H1 (cell line): ENCODE measurements at regions not wholly inside any gene's neighbourhood (a gene's known extent, or its start where the extent isn't known, plus 50 kb on each side); places are given as distances from the start of the nearest gene placed in this dataset.

ENCODE experiments used
- CTCF ChIA-PET: fragments of 300-600 bp; sonication (Branson Sonifier 250); formaldehyde crosslinking; loops from one replicate; lab custom pipeline; 2021; ENCODE audit not compliant: partially characterized antibody; lab: Charles Lee
- POLR2A ChIA-PET: fragments of 300-600 bp; sonication (Branson Sonifier 250); formaldehyde crosslinking; loops from one replicate; lab custom pipeline; 2021; ENCODE audit warnings: inconsistent platforms; ENCODE audit not compliant: partially characterized antibody; lab: Charles Lee
- DNase-seq, 2 experiments: peaks; one replicate each; pipeline versions ENCODE4 v3.0.0 to v3.0.0-alpha.2; 2010 to 2022; ENCODE audit warnings: low spot score in 2 of 2, low read depth in 1 of 2, mixed read lengths in 1 of 2
- FAIRE-seq: peaks from 2 replicates; lab custom pipeline; 2011; peaks lifted over from hg19 to GRCh38; lab: Jason Lieb, UNC
- H2AFZ ChIP-seq: 2 replicates; pipeline ENCODE4 v1.8.1; 2012; ENCODE audit warnings: low read length, inconsistent platforms
- H2AK5ac ChIP-seq: 2 replicates; pipeline ENCODE4 v1.6.1; 2013; ENCODE audit warnings: low read depth, low read length
- H2BK120ac ChIP-seq: replicated peaks from 2 replicates; pipeline ENCODE3; 2013; ENCODE audit warnings: low read depth, low read length, inconsistent platforms
- H2BK12ac ChIP-seq: 2 replicates; pipeline ENCODE4 v1.6.1; 2013; ENCODE audit warnings: low read depth, low read length
- H2BK15ac ChIP-seq: 2 replicates; pipeline ENCODE4 v1.6.1; 2013; ENCODE audit warnings: low read length
- H2BK20ac ChIP-seq: 2 replicates; pipeline ENCODE4 v1.6.1; 2013; ENCODE audit warnings: low read length
- H2BK5ac ChIP-seq: 2 replicates; pipeline ENCODE4 v1.6.1; 2013; ENCODE audit warnings: low read depth, low read length
- H3K14ac ChIP-seq: 2 replicates; pipeline ENCODE4 v1.6.1; 2013; ENCODE audit warnings: inconsistent platforms; ENCODE audit not compliant: insufficient read length
- H3K18ac ChIP-seq: 2 replicates; pipeline ENCODE4 v1.6.1; 2013; ENCODE audit warnings: low read length; ENCODE audit errors: extremely low read depth
- H3K23ac ChIP-seq: 2 replicates; pipeline ENCODE4 v1.6.1; 2013; ENCODE audit warnings: inconsistent platforms; ENCODE audit not compliant: insufficient read length
- H3K23me2 ChIP-seq: 2 replicates; pipeline ENCODE4 v1.6.1; 2013; ENCODE audit warnings: low read depth, low read length
- H3K27ac ChIP-seq: 2 replicates; pipeline ENCODE4 v1.6.1; 2011; ENCODE audit warnings: low read depth, low read length, inconsistent platforms
- H3K27me3 ChIP-seq, 4 experiments: replicated peaks in 1 of 4; 1 replicate in 1 of 4; 2 replicates in 3 of 4; pipeline versions ENCODE4 v1.6.1 to v1.8.1; 2011 to 2013; ENCODE audit warnings: low read length in 3 of 4, mild to moderate bottlenecking in 3 of 4, inconsistent platforms in 2 of 4, mixed read lengths in 2 of 4, moderate library complexity in 1 of 4; ENCODE audit not compliant: control insufficient read depth in 3 of 4, insufficient read depth in 3 of 4; ENCODE audit errors: extremely low read depth in 1 of 4
- H3K36me3 ChIP-seq, 4 experiments: 2 replicates each; pipeline versions ENCODE4 v1.6.1 to v1.8.1; 2011 to 2013; ENCODE audit warnings: mild to moderate bottlenecking in 4 of 4, low read length in 3 of 4, moderate library complexity in 2 of 4, control low read depth in 1 of 4, inconsistent platforms in 1 of 4; ENCODE audit not compliant: insufficient read depth in 4 of 4, control insufficient read depth in 2 of 4
- H3K4ac ChIP-seq: replicated peaks from 2 replicates; pipeline ENCODE3; 2013; ENCODE audit warnings: low read length, low read depth, mixed read lengths, inconsistent platforms; ENCODE audit not compliant: insufficient read length
- H3K4me1 ChIP-seq, 4 experiments: replicated peaks in 1 of 4; 1 replicate in 1 of 4; 2 replicates in 3 of 4; pipeline versions ENCODE4 v1.6.1 to v1.8.1; 2011 to 2013; ENCODE audit warnings: low read length in 3 of 4, inconsistent platforms in 2 of 4, mixed read lengths in 1 of 4; ENCODE audit not compliant: insufficient read depth in 4 of 4, control insufficient read depth in 3 of 4
- H3K4me2 ChIP-seq, 2 experiments: 2 replicates each; pipeline versions ENCODE4 v1.6.1 to v1.8.1; 2011 to 2013; ENCODE audit warnings: low read depth in 2 of 2, low read length in 2 of 2, control low read depth in 1 of 2, inconsistent platforms in 1 of 2, mild to moderate bottlenecking in 1 of 2; ENCODE audit not compliant: insufficient read depth in 1 of 2
- H3K4me3 ChIP-seq, 4 experiments: fragments of 200-600, 300-600 bp in 1 of 4; sonication (generic), shearing (Covaris generic), sonication (Bioruptor Twin) in 1 of 4; 2 replicates each; pipeline versions ENCODE4 v1.5.1 to v1.8.1; 2011 to 2016; ENCODE audit warnings: low read length in 4 of 4, low read depth in 3 of 4, control low read depth in 2 of 4, inconsistent platforms in 2 of 4, mild to moderate bottlenecking in 2 of 4, mixed read lengths in 1 of 4, moderate library complexity in 1 of 4; ENCODE audit not compliant: insufficient read depth in 2 of 4; ENCODE audit errors: extremely low read depth in 1 of 4
- H3K56ac ChIP-seq: replicated peaks from 2 replicates; pipeline ENCODE3; 2013; ENCODE audit warnings: low read depth, mild to moderate bottlenecking, mixed read lengths, low read length, inconsistent platforms; ENCODE audit not compliant: insufficient read length
- H3K79me1 ChIP-seq: 2 replicates; pipeline ENCODE4 v1.6.1; 2013; ENCODE audit warnings: low read depth, low read length, control low read depth
- H3K79me2 ChIP-seq, 2 experiments: 2 replicates each; pipeline versions ENCODE4 v1.6.1 to v1.8.1; 2012 to 2013; ENCODE audit warnings: low read length in 2 of 2, mild to moderate bottlenecking in 2 of 2, inconsistent platforms in 1 of 2; ENCODE audit not compliant: insufficient read depth in 2 of 2, control insufficient read depth in 1 of 2
- H3K9ac ChIP-seq, 4 experiments: replicated peaks in 1 of 4; 1 replicate in 1 of 4; 2 replicates in 3 of 4; pipeline versions ENCODE4 v1.6.1 to v1.8.1; 2011 to 2013; ENCODE audit warnings: low read depth in 3 of 4, low read length in 3 of 4, control low read depth in 2 of 4, mild to moderate bottlenecking in 2 of 4, moderate library complexity in 2 of 4, inconsistent platforms in 1 of 4; ENCODE audit errors: extremely low read depth in 1 of 4
- H3K9me3 ChIP-seq, 2 experiments: 2 replicates each; pipeline versions ENCODE4 v1.6.1 to v1.8.1; 2012 to 2013; ENCODE audit warnings: mild to moderate bottlenecking in 2 of 2, moderate library complexity in 2 of 2, control low read depth in 1 of 2, inconsistent platforms in 1 of 2, low read depth in 1 of 2, low read length in 1 of 2, mixed read lengths in 1 of 2; ENCODE audit not compliant: insufficient read depth in 2 of 2
- H4K20me1 ChIP-seq, 2 experiments: replicated peaks in 1 of 2; 2 replicates each; pipeline versions ENCODE3 to v1.8.1; 2011 to 2013; ENCODE audit warnings: inconsistent platforms in 2 of 2, low read length in 2 of 2, mild to moderate bottlenecking in 1 of 2; ENCODE audit not compliant: insufficient read depth in 2 of 2, control insufficient read depth in 1 of 2
- H4K5ac ChIP-seq: 2 replicates; pipeline ENCODE4 v1.6.1; 2013; ENCODE audit warnings: low read length, low read depth, mixed read lengths, inconsistent platforms; ENCODE audit not compliant: insufficient read length
- H4K8ac ChIP-seq: 2 replicates; pipeline ENCODE4 v1.8.0; 2013; ENCODE audit warnings: mild to moderate bottlenecking, moderate library complexity, low read length, inconsistent platforms; ENCODE audit not compliant: insufficient read depth; ENCODE audit errors: extremely low read depth
- H4K91ac ChIP-seq: replicated peaks from 2 replicates; pipeline ENCODE3; 2013; ENCODE audit warnings: low read length, mixed read lengths, inconsistent platforms; ENCODE audit not compliant: insufficient read length
- BRCA1 ChIP-seq: IDR thresholded peaks from 2 replicates; pipeline ENCODE4 v1.6.1; 2012; ENCODE audit warnings: low read depth, low read length, improper control_type of control experiment
- CBX5 ChIP-seq: fragments of 300-800, 300-1000 bp; sonication (generic); IDR thresholded peaks from 2 replicates; pipeline ENCODE4 v1.7.1; 2016; ENCODE audit warnings: antibody characterized with exemption, low read length, low read depth
- CEBPB ChIP-seq: IDR thresholded peaks from 2 replicates; pipeline ENCODE4 v1.6.1; 2012; ENCODE audit warnings: low read depth, low read length
- GTF2F1 ChIP-seq: IDR thresholded peaks from 2 replicates; pipeline ENCODE4 v1.6.1; 2012; ENCODE audit warnings: low read depth, low read length, improper control_type of control experiment, borderline replicate concordance
- MAX ChIP-seq: IDR thresholded peaks from 2 replicates; pipeline ENCODE4 v1.6.1; 2012; ENCODE audit warnings: inconsistent platforms
- TEAD4 ChIP-seq: IDR thresholded peaks from 2 replicates; pipeline ENCODE4 v1.6.1; 2012; ENCODE audit warnings: low read depth, low read length, inconsistent platforms, mixed read lengths
- WGBS, 2 experiments: shearing (Covaris generic) in 1 of 2; methylation state at CpG; one replicate each; pipeline versions ENCODE4 v1.1.6 to v1.1.7; 2013 to 2015; ENCODE audit warnings: low lambda C conversion rate in 2 of 2, mixed read lengths in 2 of 2, inconsistent platforms in 1 of 2, low coverage in 1 of 2, missing lambda C conversion rate in 1 of 2; ENCODE audit not compliant: insufficient replicate concordance in 2 of 2, insufficient coverage in 1 of 2, insufficient read length in 1 of 2; ENCODE audit errors: extremely low coverage in 1 of 2, missing lambda C conversion rate in 1 of 2; 5-methylcytosine and 5-hydroxymethylcytosine counted together

- H3K23ac ChIP-seq: no peak overlapping the region
- H3K9me3 ChIP-seq: no peaks in the 10 kb centered on the region
- no peaks in the 10 kb centered on the region for H3K79me2 ChIP-seq
- H3K4me3 ChIP-seq: no peak overlapping the region
- no peak for TF ChIP-seq CEBPB
- no peak for TF ChIP-seq TEAD4
- TF ChIP-seq CBX5: no peak
- no peak for TF ChIP-seq MAX
- no peak for TF ChIP-seq GTF2F1
- no peak for TF ChIP-seq BRCA1
- H3K56ac ChIP-seq: no peak overlapping the region
- no peaks in the 10 kb centered on the region for H3K4me1 ChIP-seq
- H3K79me1 ChIP-seq: no peaks in the 10 kb centered on the region
- no peak overlapping the region for H2AK5ac ChIP-seq
- no peaks in the 10 kb centered on the region for H3K36me3 ChIP-seq
- no peak overlapping the region for H2BK15ac ChIP-seq
- no peak overlapping the region for H3K14ac ChIP-seq
- H2BK12ac ChIP-seq: no peak overlapping the region
- no peak overlapping the region for H2BK120ac ChIP-seq
- DNase-seq: no peak
- no peak overlapping the region for H2BK5ac ChIP-seq
- ChIA-PET POLR2A (interaction anchor here (0.8 kb wide), 1 partner anchor 13 kb away, joined by 3 read pairs; no protein-coding TSS in a partner anchor), CTCF (interaction anchor here (0.9 to 1.9 kb wide), 2 partner anchors 19 to 280 kb away, joined by 4 to 10 read pairs; no protein-coding TSS in a partner anchor)
- FAIRE-seq: no peak
- no peak overlapping the region for H3K9ac ChIP-seq
- H3K18ac ChIP-seq: no peak overlapping the region
- H2AFZ ChIP-seq: no peak overlapping the region
- no peak overlapping the region for H4K5ac ChIP-seq
- no peaks in the 10 kb centered on the region for H3K27me3 ChIP-seq
- H3K23me2 ChIP-seq: no peaks in the 10 kb centered on the region
- WGBS, 2 experiments: 83% methylated on average over 7 of the region's 7 CpGs; no CpG with 5 or more reads in 1 of the 2 experiments
- no peak overlapping the region for H4K8ac ChIP-seq
- H2BK20ac ChIP-seq: no peak overlapping the region
- no peak overlapping the region for H3K27ac ChIP-seq
- no peak overlapping the region for H3K4ac ChIP-seq
- no peak overlapping the region for H3K4me2 ChIP-seq
- no peaks in the 10 kb centered on the region for H4K20me1 ChIP-seq
- no peak overlapping the region for H4K91ac ChIP-seq
These were observed 99.9 kb upstream of the RNF32 start for GRCh38 chr7:156540619-156541165.
